ENCODE measurements at regions not wholly inside any gene's neighbourhood (a gene's known extent, or its start where the extent isn't known, plus 50 kb on each side); places are given as distances from the start of the nearest gene placed in this dataset.

DNA sequence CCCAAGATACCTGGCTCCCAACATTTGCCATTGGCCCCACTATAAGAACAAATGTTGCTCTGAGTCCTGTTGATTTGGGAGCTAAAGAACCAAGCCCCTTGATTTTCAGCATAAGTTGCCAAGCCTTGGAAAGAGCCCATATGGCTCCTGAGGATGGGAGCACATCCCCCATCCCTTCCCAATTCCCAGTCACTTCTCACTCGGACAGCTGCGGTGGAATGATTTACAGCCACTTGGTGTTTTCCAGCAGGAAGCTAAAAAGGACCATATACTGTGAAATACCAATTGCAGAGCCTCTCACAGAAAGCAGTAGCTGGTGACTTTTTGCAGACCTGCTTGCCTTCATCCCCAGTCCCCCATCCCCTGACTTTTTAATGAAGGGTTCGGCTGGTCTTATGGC, 524.6 kb downstream of the GRIN2A start:
- H3K36me3 ChIP-seq = no peaks in the 10 kb centered on the region
- H3K4me1 ChIP-seq = no peaks in the 10 kb centered on the region
- 51% methylated on average over 3 of the region's 3 CpGs; no CpG with 5 or more reads in 1 of the 2 donors for WGBS, 2 donors (ENCODE audit: low coverage in 1 of 2)
- no peaks in the 10 kb centered on the region for H3K9me3 ChIP-seq
- H3K27ac ChIP-seq = no peak overlapping the region
- intact Hi-C loops (cut with DNase I; ENCODE audit: low total_unique reads) (no loop called here), in situ Hi-C loops (cut with MboI; ENCODE audit: low pct_ligation_motif_present in 1 of 4, low pct_unique_long_range_greater_than_20kb in 1 of 4, low sequenced_read_pairs in 3 of 4) (no loop called here)
- no peaks in the 10 kb centered on the region for H3K27me3 ChIP-seq
- TF ChIP-seq POLR2AphosphoS5 (IDR thresholded peaks at IDR 0.05) (no peak), EP300 (IDR thresholded peaks at IDR 0.05; ENCODE audit: low read depth) (no peak), POLR2A (IDR thresholded peaks at IDR 0.05) (no peak)
- TF ChIP-seq, protein P1, sequence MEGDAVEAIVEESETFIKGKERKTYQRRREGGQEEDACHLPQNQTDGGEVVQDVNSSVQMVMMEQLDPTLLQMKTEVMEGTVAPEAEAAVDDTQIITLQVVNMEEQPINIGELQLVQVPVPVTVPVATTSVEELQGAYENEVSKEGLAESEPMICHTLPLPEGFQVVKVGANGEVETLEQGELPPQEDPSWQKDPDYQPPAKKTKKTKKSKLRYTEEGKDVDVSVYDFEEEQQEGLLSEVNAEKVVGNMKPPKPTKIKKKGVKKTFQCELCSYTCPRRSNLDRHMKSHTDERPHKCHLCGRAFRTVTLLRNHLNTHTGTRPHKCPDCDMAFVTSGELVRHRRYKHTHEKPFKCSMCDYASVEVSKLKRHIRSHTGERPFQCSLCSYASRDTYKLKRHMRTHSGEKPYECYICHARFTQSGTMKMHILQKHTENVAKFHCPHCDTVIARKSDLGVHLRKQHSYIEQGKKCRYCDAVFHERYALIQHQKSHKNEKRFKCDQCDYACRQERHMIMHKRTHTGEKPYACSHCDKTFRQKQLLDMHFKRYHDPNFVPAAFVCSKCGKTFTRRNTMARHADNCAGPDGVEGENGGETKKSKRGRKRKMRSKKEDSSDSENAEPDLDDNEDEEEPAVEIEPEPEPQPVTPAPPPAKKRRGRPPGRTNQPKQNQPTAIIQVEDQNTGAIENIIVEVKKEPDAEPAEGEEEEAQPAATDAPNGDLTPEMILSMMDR (IDR thresholded peaks at IDR 0.05) = no peak
- H3K4me3 ChIP-seq = no peak overlapping the region
- DNase-seq = no peak

DNA sequence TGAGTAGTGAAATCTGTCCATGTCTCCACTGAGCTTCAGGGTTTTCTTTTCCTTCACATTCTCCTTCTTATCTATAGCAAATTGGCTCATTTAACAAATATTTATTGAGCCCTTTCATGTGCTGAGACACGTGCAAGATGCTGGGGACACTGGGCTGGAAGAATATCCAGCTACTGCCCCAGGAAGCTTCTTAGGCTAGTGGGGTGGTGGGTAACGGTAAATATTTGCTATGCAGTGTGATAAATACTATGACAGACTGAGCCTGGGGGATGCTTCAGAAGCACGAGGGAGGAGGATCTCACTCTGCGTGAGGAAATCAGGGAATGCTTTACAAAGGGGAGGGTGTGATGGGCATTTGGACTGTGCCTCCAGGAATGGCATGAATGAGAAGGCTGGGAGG, 524.1 kb downstream of the GRIN2A start:
- in situ Hi-C loops (cut with MboI; ENCODE audit: low pct_ligation_motif_present in 1 of 4, low pct_unique_long_range_greater_than_20kb in 1 of 4, low sequenced_read_pairs in 3 of 4) (no loop called here), intact Hi-C loops (cut with DNase I; ENCODE audit: low total_unique reads) (no loop called here)
- no peak overlapping the region for H3K27ac ChIP-seq
- 38 to 53% methylated on average over 2 to 4 of the region's 4 CpGs for WGBS, 2 donors (ENCODE audit: low coverage in 1 of 2)
- H3K9me3 ChIP-seq = no peaks in the 10 kb centered on the region
- no peaks in the 10 kb centered on the region for H3K27me3 ChIP-seq
- no peaks in the 10 kb centered on the region for H3K4me1 ChIP-seq
- no peaks in the 10 kb centered on the region for H3K36me3 ChIP-seq
- TF ChIP-seq, protein P1 (IDR thresholded peaks at IDR 0.05) = no peak
- TF ChIP-seq EP300 (IDR thresholded peaks at IDR 0.05; ENCODE audit: low read depth) (no peak), POLR2A (IDR thresholded peaks at IDR 0.05) (no peak), POLR2AphosphoS5 (IDR thresholded peaks at IDR 0.05) (no peak)
- no peak overlapping the region for H3K4me3 ChIP-seq
- DNase-seq = no peak

DNA sequence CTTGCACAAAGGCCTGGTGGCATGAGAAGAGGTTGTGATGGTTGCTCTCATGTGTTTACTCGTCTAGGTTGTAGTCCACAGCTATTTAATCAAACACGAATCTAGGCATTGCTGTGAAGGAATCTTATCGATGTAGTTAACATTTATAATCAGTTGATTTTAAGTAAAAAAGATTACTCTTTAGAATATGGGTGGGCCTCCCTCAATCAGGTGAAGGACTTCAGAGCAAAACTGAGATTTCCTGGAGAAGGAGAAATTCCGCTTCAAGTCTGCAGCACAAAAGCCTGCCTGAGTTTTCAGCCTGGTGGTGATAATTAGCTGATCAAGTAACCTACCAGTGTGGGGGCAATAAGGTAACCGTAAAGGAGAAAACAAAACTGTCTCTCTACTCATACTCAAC, 523.6 kb downstream of the GRIN2A start:
- intact Hi-C loops (cut with DNase I; ENCODE audit: low total_unique reads) (no loop called here), in situ Hi-C loops (cut with MboI; ENCODE audit: low pct_ligation_motif_present in 1 of 4, low pct_unique_long_range_greater_than_20kb in 1 of 4, low sequenced_read_pairs in 3 of 4) (no loop called here)
- H3K27ac ChIP-seq = no peak overlapping the region
- H3K27me3 ChIP-seq = no peaks in the 10 kb centered on the region
- no peak overlapping the region for H3K4me3 ChIP-seq
- no peaks in the 10 kb centered on the region for H3K4me1 ChIP-seq
- TF ChIP-seq, protein P1 (IDR thresholded peaks at IDR 0.05) = no peak
- no peak for TF ChIP-seq POLR2A (IDR thresholded peaks at IDR 0.05)
- no peak for TF ChIP-seq EP300 (IDR thresholded peaks at IDR 0.05; ENCODE audit: low read depth)
- TF ChIP-seq POLR2AphosphoS5 (IDR thresholded peaks at IDR 0.05) = no peak
- DNase-seq = no peak
- no peaks in the 10 kb centered on the region for H3K9me3 ChIP-seq
- H3K36me3 ChIP-seq = no peaks in the 10 kb centered on the region
- WGBS, 2 donors (ENCODE audit: low coverage in 1 of 2) = 83 to 91% methylated on average over 5 of the region's 5 CpGs

DNA sequence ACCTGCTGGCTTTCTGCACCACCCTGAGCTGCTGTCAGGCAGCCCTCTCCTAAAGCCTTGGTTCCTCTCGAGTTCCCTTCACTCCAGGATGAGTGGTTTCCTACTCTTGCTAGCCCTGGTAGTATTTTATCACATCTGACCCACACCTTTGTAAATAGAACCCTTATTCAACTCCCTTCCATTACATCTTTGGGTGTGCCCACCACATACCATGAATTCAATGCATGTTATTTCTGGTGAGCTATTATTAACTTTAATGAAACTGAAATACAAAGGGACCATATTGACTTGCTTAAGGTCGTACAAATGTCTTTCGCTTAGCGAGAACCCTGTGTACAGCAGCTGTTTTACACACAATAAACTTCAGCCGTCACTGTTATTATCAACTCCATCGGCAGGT, 521.3 kb downstream of the GRIN2A start:
- Histone ChIP-seq H3K27me3 (no peaks in the 10 kb centered on the region), H3K36me3 (no peaks in the 10 kb centered on the region), H3K9me3 (no peaks in the 10 kb centered on the region), H3K4me1 (peaks cover 0 to 6% (median 3%) of the 10 kb centered on the region in 4 donors), H3K4me3 (no peak overlapping the region), H3K27ac (no peak overlapping the region)
- intact Hi-C loops (cut with DNase I; ENCODE audit: low total_unique reads) (loop anchor here (10.0 kb wide), 1 partner anchor 524 kb away; the partner anchor contains the start of gene GRIN2A), in situ Hi-C loops (cut with MboI; ENCODE audit: low pct_ligation_motif_present in 1 of 4, low pct_unique_long_range_greater_than_20kb in 1 of 4, low sequenced_read_pairs in 3 of 4) (no loop called here)
- WGBS, 2 donors (ENCODE audit: low coverage in 1 of 2) = 35 to 51% methylated on average over 6 of the region's 6 CpGs
- TF ChIP-seq EP300 (IDR thresholded peaks at IDR 0.05; ENCODE audit: low read depth) (no peak), POLR2AphosphoS5 (IDR thresholded peaks at IDR 0.05) (no peak)
- DNase-seq = no peak
